ENCODE measurements at regions not wholly inside any gene's neighbourhood (a gene's known extent, or its start where the extent isn't known, plus 50 kb on each side); places are given as distances from the start of the nearest gene placed in this dataset.

DNA sequence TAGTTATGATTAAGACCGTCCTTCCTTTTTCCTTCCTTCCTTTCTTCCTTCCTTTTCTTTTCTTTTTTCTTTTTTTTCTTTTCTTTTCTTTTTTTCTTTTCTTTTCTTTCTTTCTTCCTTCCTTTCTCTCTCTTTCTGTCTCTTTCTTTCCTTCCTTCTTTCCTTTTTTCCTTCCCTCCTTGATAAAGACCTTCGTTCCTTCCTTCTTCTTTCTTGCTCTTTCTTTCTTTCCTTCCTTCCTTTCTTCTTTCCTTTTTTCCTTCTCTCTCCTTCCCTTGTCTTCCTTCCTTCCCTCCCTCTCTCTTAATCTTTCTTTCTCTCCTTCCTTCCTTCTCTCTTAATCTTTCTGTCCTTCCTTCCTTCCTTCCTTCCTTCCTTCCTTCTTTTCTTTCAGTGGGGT is 130.9 kb downstream of the PAPOLA start:
- DNase-seq (ENCODE audit: insufficient read length, low spot score, missing footprints) = no peak
- Histone ChIP-seq H2AFZ (ENCODE audit: low read length) (no peak overlapping the region), H3K79me2 (ENCODE audit: insufficient read depth, low read length) (no peaks in the 10 kb centered on the region), H3K4me2 (ENCODE audit: insufficient read depth, low read length) (no peak overlapping the region), H3K4me1 (ENCODE audit: insufficient read depth, low read length) (no peaks in the 10 kb centered on the region), H3K4me3 (ENCODE audit: insufficient read depth, low read length) (no peak overlapping the region), H3K36me3 (ENCODE audit: insufficient read depth, low read length) (no peaks in the 10 kb centered on the region), H3K9me3 (ENCODE audit: low read depth, low read length) (no peaks in the 10 kb centered on the region), H3K27me3 (ENCODE audit: insufficient read depth, low read length) (no peaks in the 10 kb centered on the region), H3K27ac (ENCODE audit: low read depth, low read length) (no peak overlapping the region), H4K20me1 (ENCODE audit: insufficient read depth, low read length) (no peaks in the 10 kb centered on the region)
- TF ChIP-seq, protein P1, sequence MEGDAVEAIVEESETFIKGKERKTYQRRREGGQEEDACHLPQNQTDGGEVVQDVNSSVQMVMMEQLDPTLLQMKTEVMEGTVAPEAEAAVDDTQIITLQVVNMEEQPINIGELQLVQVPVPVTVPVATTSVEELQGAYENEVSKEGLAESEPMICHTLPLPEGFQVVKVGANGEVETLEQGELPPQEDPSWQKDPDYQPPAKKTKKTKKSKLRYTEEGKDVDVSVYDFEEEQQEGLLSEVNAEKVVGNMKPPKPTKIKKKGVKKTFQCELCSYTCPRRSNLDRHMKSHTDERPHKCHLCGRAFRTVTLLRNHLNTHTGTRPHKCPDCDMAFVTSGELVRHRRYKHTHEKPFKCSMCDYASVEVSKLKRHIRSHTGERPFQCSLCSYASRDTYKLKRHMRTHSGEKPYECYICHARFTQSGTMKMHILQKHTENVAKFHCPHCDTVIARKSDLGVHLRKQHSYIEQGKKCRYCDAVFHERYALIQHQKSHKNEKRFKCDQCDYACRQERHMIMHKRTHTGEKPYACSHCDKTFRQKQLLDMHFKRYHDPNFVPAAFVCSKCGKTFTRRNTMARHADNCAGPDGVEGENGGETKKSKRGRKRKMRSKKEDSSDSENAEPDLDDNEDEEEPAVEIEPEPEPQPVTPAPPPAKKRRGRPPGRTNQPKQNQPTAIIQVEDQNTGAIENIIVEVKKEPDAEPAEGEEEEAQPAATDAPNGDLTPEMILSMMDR (IDR thresholded peaks at IDR 0.05; ENCODE audit: extremely low read depth, low read depth, low read length) = no peak

- Histone ChIP-seq H2AFZ (ENCODE audit: low read length) (no peak overlapping the region), H3K36me3 (ENCODE audit: insufficient read depth, low read length) (no peaks in the 10 kb centered on the region), H3K4me2 (ENCODE audit: insufficient read depth, low read length) (no peak overlapping the region), H3K79me2 (ENCODE audit: insufficient read depth, low read length) (no peaks in the 10 kb centered on the region), H4K20me1 (ENCODE audit: insufficient read depth, low read length) (no peaks in the 10 kb centered on the region), H3K27ac (ENCODE audit: low read depth, low read length) (no peak overlapping the region), H3K4me3 (ENCODE audit: insufficient read depth, low read length) (no peak overlapping the region), H3K9me3 (ENCODE audit: low read depth, low read length) (no peaks in the 10 kb centered on the region), H3K27me3 (ENCODE audit: insufficient read depth, low read length) (no peaks in the 10 kb centered on the region), H3K4me1 (ENCODE audit: insufficient read depth, low read length) (no peaks in the 10 kb centered on the region)
- TF ChIP-seq, protein P1 (IDR thresholded peaks at IDR 0.05; ENCODE audit: extremely low read depth, low read depth, low read length) = no peak
- DNase-seq (ENCODE audit: insufficient read length, low spot score, missing footprints) = no peak
These were observed 132.3 kb downstream of the PAPOLA start for GRCh38 chr14:96634481-96634880.

DNA sequence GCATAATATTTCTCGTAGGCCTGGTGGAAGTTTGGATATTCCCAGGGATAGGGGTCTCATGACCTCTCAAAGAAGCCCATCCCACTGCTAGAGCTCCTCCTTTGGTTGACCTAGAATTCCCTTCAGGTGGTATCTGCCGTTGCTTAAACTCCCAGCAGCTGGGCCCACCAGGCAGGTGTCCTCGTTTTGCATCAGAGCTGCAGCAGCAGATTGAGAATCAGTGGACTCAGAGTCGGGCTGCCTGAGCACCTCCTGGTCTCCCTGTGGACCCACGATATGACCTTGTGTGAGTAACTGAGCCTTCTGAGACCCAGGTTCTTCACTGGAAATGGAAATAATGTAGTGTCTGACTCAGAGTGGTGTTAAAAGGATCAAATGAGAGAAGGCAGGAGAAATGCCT is 132.7 kb downstream of the PAPOLA start:
- H3K4me3 ChIP-seq (ENCODE audit: insufficient read depth, low read length) = no peak overlapping the region
- no peaks in the 10 kb centered on the region for H3K79me2 ChIP-seq (ENCODE audit: insufficient read depth, low read length)
- H3K27me3 ChIP-seq (ENCODE audit: insufficient read depth, low read length) = no peaks in the 10 kb centered on the region
- no peaks in the 10 kb centered on the region for H3K4me1 ChIP-seq (ENCODE audit: insufficient read depth, low read length)
- H3K9me3 ChIP-seq (ENCODE audit: low read depth, low read length) = no peaks in the 10 kb centered on the region
- no peak overlapping the region for H3K27ac ChIP-seq (ENCODE audit: low read depth, low read length)
- no peak overlapping the region for H3K4me2 ChIP-seq (ENCODE audit: insufficient read depth, low read length)
- H2AFZ ChIP-seq (ENCODE audit: low read length) = no peak overlapping the region
- TF ChIP-seq, protein P1 (IDR thresholded peaks at IDR 0.05; ENCODE audit: extremely low read depth, low read depth, low read length) = no peak
- no peaks in the 10 kb centered on the region for H4K20me1 ChIP-seq (ENCODE audit: insufficient read depth, low read length)
- H3K36me3 ChIP-seq (ENCODE audit: insufficient read depth, low read length) = no peaks in the 10 kb centered on the region
- DNase-seq (ENCODE audit: insufficient read length, low spot score, missing footprints) = no peak

- H3K79me2 ChIP-seq (ENCODE audit: insufficient read depth, low read length) = no peaks in the 10 kb centered on the region
- H4K20me1 ChIP-seq (ENCODE audit: insufficient read depth, low read length) = no peaks in the 10 kb centered on the region
- TF ChIP-seq, protein P1 (IDR thresholded peaks at IDR 0.05; ENCODE audit: extremely low read depth, low read depth, low read length) = no peak
- H3K27ac ChIP-seq (ENCODE audit: low read depth, low read length) = no peak overlapping the region
- no peak overlapping the region for H2AFZ ChIP-seq (ENCODE audit: low read length)
- H3K4me3 ChIP-seq (ENCODE audit: insufficient read depth, low read length) = no peak overlapping the region
- H3K4me2 ChIP-seq (ENCODE audit: insufficient read depth, low read length) = no peak overlapping the region
- H3K36me3 ChIP-seq (ENCODE audit: insufficient read depth, low read length) = no peaks in the 10 kb centered on the region
- no peaks in the 10 kb centered on the region for H3K4me1 ChIP-seq (ENCODE audit: insufficient read depth, low read length)
- no peaks in the 10 kb centered on the region for H3K9me3 ChIP-seq (ENCODE audit: low read depth, low read length)
- H3K27me3 ChIP-seq (ENCODE audit: insufficient read depth, low read length) = no peaks in the 10 kb centered on the region
- DNase-seq (ENCODE audit: insufficient read length, low spot score, missing footprints) = no peak
These were observed 133.7 kb downstream of the PAPOLA start for GRCh38 chr14:96635850-96636249.

Measured in osteoblast (primary cell).